ENCODE measurements at regions not wholly inside any gene's neighbourhood (a gene's known extent, or its start where the extent isn't known, plus 50 kb on each side); places are given as distances from the start of the nearest gene placed in this dataset.
"Not testable (repeated sequence)": the region's sequence is repeated elsewhere in the genome, so short reads cannot be mapped to it uniquely, and the experiment has no call there.

DNA sequence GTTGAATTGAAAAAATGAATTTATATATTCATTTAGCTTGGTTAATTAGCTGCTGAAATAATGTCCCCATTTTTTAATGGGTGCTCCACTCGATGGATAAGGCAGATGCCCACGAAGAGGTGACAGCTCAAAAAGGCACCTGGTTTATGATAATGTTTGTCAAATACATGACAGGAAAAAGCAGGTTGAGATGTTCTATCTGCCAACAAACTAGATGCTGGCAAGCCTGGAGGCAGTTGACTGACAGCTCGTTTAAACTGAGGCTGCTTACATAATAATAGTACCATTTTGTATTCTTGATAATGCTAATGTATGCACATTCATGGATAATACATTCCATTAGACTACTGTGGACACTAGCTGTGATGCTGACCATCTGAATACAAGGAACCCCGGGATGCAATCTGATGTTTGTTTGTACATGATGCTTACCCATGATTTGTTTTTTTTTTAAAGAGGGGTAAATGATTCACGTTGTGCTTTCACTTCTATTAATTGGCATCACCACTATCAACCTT, 69.0 kb upstream of the GPR158 start:
- TF ChIP-seq POLR2A (IDR thresholded peaks at IDR 0.05) = no peak
- TF ChIP-seq POLR2AphosphoS5 (IDR thresholded peaks at IDR 0.05; ENCODE audit: insufficient read depth in 1 of 2, low read depth in 1 of 2) = no peak
- TF ChIP-seq, protein P1, sequence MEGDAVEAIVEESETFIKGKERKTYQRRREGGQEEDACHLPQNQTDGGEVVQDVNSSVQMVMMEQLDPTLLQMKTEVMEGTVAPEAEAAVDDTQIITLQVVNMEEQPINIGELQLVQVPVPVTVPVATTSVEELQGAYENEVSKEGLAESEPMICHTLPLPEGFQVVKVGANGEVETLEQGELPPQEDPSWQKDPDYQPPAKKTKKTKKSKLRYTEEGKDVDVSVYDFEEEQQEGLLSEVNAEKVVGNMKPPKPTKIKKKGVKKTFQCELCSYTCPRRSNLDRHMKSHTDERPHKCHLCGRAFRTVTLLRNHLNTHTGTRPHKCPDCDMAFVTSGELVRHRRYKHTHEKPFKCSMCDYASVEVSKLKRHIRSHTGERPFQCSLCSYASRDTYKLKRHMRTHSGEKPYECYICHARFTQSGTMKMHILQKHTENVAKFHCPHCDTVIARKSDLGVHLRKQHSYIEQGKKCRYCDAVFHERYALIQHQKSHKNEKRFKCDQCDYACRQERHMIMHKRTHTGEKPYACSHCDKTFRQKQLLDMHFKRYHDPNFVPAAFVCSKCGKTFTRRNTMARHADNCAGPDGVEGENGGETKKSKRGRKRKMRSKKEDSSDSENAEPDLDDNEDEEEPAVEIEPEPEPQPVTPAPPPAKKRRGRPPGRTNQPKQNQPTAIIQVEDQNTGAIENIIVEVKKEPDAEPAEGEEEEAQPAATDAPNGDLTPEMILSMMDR (IDR thresholded peaks at IDR 0.05) = no peak
- no peak for DNase-seq (ENCODE audit: extremely low spot score in 2 of 2)
- Histone ChIP-seq H3K9me3 (no peaks in the 10 kb centered on the region), H3K36me3 (no peaks in the 10 kb centered on the region), H3K27me3 (no peaks in the 10 kb centered on the region), H3K27ac (no peak overlapping the region), H3K4me1 (no peaks in the 10 kb centered on the region), H3K4me3 (no peak overlapping the region)
- intact Hi-C loops (cut with DNase I) = no loop called here

DNA sequence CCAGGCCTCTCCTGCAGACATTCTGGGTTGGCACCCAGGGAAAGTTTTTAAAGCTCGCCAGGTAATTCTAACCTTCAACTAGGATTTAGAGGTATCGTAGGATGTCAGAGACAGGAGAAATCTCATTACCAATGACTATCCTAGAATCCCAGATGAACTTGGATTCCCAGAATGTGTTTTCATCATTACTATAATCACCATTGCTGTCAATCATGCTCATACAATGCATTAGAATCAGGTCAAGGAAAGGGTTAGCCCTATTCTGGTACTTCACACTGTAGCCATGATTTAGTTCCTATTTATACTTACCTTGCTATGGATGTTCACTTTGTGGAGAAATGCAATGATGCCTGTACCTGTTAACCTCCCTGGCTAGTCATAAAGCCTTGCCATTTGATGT, 67.0 kb upstream of the GPR158 start:
- DNase-seq (ENCODE audit: extremely low spot score in 2 of 2) = no peak
- intact Hi-C loops (cut with DNase I) = no loop called here
- no peak overlapping the region for H3K27ac ChIP-seq
- H3K36me3 ChIP-seq = no peaks in the 10 kb centered on the region
- H3K4me3 ChIP-seq = no peak overlapping the region
- no peaks in the 10 kb centered on the region for H3K9me3 ChIP-seq
- no peaks in the 10 kb centered on the region for H3K4me1 ChIP-seq
- H3K27me3 ChIP-seq = no peaks in the 10 kb centered on the region
- no peak for TF ChIP-seq POLR2A (IDR thresholded peaks at IDR 0.05)
- TF ChIP-seq, protein P1 (IDR thresholded peaks at IDR 0.05) = no peak
- no peak for TF ChIP-seq POLR2AphosphoS5 (IDR thresholded peaks at IDR 0.05; ENCODE audit: insufficient read depth in 1 of 2, low read depth in 1 of 2)

DNA sequence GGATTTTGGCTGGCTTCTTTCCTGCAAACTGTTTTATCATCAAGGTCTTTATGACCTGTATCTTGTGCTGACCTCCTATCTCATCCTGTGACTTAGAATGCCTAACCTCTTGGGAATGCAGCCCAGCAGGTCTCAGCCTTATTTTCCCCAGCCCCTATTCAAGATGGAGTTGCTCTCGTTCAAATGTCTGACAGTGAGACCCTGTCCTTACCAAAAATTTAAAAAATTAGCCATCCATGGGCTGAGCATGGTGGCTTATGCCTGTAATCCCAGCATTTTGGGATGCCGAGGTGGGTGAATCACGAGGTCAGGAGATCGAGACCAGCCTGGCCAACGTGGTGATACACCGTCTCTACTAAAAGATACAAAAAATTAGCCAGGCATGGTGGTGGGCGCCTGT, 64.9 kb upstream of the GPR158 start:
- H3K27me3 ChIP-seq; intact Hi-C loops (cut with DNase I); H3K4me3 ChIP-seq; H3K9me3 ChIP-seq; DNase-seq (ENCODE audit: extremely low spot score in 2 of 2); H3K4me1 ChIP-seq; H3K27ac ChIP-seq; H3K36me3 ChIP-seq: not testable (repeated sequence)

DNA sequence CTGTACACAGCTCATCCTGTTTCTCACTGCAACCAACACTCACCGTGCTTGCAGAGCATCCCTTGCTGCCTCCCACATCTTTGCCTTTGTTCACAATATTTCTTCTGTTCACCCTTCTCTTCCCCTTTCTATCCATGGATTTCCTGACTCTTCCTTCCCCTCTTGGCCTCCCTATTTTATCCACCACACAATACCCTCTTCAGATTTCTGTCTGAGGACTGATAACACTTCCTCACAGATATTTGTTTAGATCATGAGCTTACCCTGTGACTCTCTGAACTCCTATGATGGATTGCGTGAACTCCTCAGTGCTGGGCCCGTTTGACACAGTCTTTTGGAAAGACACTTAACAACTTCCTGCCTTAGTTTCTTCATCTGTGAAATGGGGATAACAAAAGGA, 62.8 kb upstream of the GPR158 start:
- no peak overlapping the region for H3K27ac ChIP-seq
- H3K9me3 ChIP-seq = no peaks in the 10 kb centered on the region
- no peaks in the 10 kb centered on the region for H3K36me3 ChIP-seq
- intact Hi-C loops (cut with DNase I) = no loop called here
- TF ChIP-seq POLR2A (IDR thresholded peaks at IDR 0.05) (no peak), POLR2AphosphoS5 (IDR thresholded peaks at IDR 0.05; ENCODE audit: insufficient read depth in 1 of 2, low read depth in 1 of 2) (no peak)
- TF ChIP-seq, protein P1 (IDR thresholded peaks at IDR 0.05) = no peak
- no peaks in the 10 kb centered on the region for H3K27me3 ChIP-seq
- H3K4me3 ChIP-seq = no peak overlapping the region
- no peak for DNase-seq (ENCODE audit: extremely low spot score in 2 of 2)
- H3K4me1 ChIP-seq = peaks cover 5% of the 10 kb centered on the region

DNA sequence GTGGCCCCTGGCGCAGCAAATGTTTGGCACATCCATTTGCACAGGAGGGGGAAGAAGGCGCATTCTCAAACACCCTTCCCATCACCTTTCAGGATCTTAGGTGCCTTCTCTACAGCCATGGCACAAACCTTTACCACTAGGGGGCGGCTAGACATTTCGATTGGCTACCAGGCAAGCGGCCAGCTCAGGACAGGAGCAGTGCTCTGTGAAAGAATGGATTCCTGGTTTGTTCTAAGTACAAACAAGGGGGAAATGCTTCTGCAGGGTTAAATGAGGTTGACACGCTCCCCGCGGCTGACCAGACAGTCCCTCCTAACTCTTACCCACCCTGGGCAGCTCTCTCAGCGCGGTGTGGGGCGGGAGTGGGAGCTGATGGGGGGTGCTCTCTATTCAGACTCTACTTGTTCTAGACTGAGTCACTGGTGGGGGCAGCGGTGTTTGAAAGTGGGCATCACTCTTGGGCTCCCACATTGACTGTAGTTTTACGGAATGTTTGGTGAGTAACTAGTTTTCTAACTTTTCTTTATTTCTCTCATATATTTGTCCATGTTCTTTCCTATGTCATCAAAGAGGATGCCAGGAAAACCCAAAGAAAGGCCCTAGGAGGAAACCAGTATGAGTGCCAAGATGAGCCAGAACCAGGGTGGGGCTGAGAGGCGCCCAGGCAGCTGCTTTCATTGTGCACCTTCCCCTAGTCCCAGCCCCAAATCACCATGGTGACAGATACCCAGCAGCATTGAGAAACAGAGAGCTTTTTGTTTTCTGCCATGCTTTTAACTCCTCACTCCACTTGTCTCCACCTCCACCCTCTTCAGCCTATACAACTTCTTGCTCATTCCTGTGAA, 61.4 kb upstream of the GPR158 start:
- TF ChIP-seq POLR2AphosphoS5 (IDR thresholded peaks at IDR 0.05; ENCODE audit: insufficient read depth in 1 of 2, low read depth in 1 of 2) (no peak), POLR2A (IDR thresholded peaks at IDR 0.05) (no peak)
- TF ChIP-seq, protein P1 (IDR thresholded peaks at IDR 0.05) = peak in 1 of 3 experiments; percentile 22
- intact Hi-C loops (cut with DNase I) = no loop called here
- no peak overlapping the region for H3K27ac ChIP-seq

More for the DNA sequence above, 61.4 kb upstream of the GPR158 start:
- H3K4me1 ChIP-seq = peaks cover 5% of the 10 kb centered on the region
- DNase-seq (ENCODE audit: extremely low spot score in 2 of 2) = no peak
- H3K4me3 ChIP-seq = no peak overlapping the region
- H3K9me3 ChIP-seq = no peaks in the 10 kb centered on the region
- no peaks in the 10 kb centered on the region for H3K36me3 ChIP-seq
- no peaks in the 10 kb centered on the region for H3K27me3 ChIP-seq
